ENCODE measurements at regions not wholly inside any gene's neighbourhood (a gene's known extent, or its start where the extent isn't known, plus 50 kb on each side); places are given as distances from the start of the nearest gene placed in this dataset.

GRCh38 chr4:41394481-41394894, 137.8 kb downstream of the UCHL1 start (continued):
- TF ChIP-seq TAF1 (IDR thresholded peaks at IDR 0.05; ENCODE audit: low read depth, low read length) (no peak), CTBP2 (IDR thresholded peaks at IDR 0.05; ENCODE audit: borderline replicate concordance, insufficient read depth, insufficient read length, low read length) (no peak), EGR1 (IDR thresholded peaks at IDR 0.05; ENCODE audit: borderline replicate concordance, low read depth, low read length) (no peak), TBP (IDR thresholded peaks at IDR 0.05; ENCODE audit: low read depth, low read length) (no peak), HDAC6 (IDR thresholded peaks at IDR 0.05; ENCODE audit: low read depth, low read length) (no peak), TCF12 (IDR thresholded peaks at IDR 0.05; ENCODE audit: low read depth, low read length) (no peak), SRF (IDR thresholded peaks at IDR 0.05; ENCODE audit: low read depth, low read length) (no peak)
